Adrenal gland (tissue), 9 donors: ENCODE measurements at regions not wholly inside any gene's neighbourhood (a gene's known extent, or its start where the extent isn't known, plus 50 kb on each side); places are given as distances from the start of the nearest gene placed in this dataset.

ENCODE experiments used
- DNase-seq, 7 donors: peaks; one replicate each; pipeline ENCODE4 v3.0.0-alpha.2; 2019 to 2020
- H3K27ac ChIP-seq, 5 donors: fragments of 200-600 bp; sonication (generic) in 4 of 5; 1 replicate in 3 of 5; 2 replicates in 2 of 5; pipeline versions ENCODE4 v1.5.1 to v1.8.0; 2016 to 2020; ENCODE audit warnings: mild to moderate bottlenecking in 1 of 5
- H3K27me3 ChIP-seq: fragments of 200-600 bp; 2 replicates; pipeline ENCODE4 v1.8.0; 2021
- H3K36me3 ChIP-seq, 2 donors: fragments of 200-600 bp; replicated peaks in 1 of 2; 1 replicate in 1 of 2; 2 replicates in 1 of 2; pipeline versions ENCODE4 v1.5.1 to v1.8.0; 2018 to 2022
- H3K4me1 ChIP-seq, 2 donors: fragments of 200-600 bp; replicated peaks in 1 of 2; 1 replicate in 1 of 2; 2 replicates in 1 of 2; pipeline versions ENCODE4 v1.5.1 to v1.8.0; 2018 to 2021
- H3K4me3 ChIP-seq, 4 donors: fragments of 200-600 bp; sonication (generic) in 3 of 4; one replicate each; pipeline ENCODE4 v1.5.1; 2016 to 2018
- H3K9me3 ChIP-seq, 3 donors: fragments of 200-600 bp; sonication (generic) in 1 of 3; replicated peaks in 1 of 3; 1 replicate in 2 of 3; 2 replicates in 1 of 3; pipeline versions ENCODE4 v1.5.1 to v1.8.0; 2016 to 2021
- POLR2A ChIP-seq, 2 donors: fragments of 450-650 bp; IDR thresholded peaks; one replicate each; pipeline ENCODE4 v1.6.1; 2017; ENCODE audit warnings: antibody characterized with exemption in 2 of 2, mild to moderate bottlenecking in 2 of 2, moderate library complexity in 1 of 2
- WGBS, 4 donors: extraction: QIAGEN DNeasy Blood & Tissue Kit in 2 of 4; methylation state at CpG; one replicate each; pipeline versions ENCODE4 v1.1.5 to v1.1.7; 2013 to 2017; 5-methylcytosine and 5-hydroxymethylcytosine counted together
- intact Hi-C, 2 donors: fragments of 100-400 bp; cut with DNase I; formaldehyde crosslinking; loops; one replicate each; pipeline versions ENCODE4 v1.14.1 to v1.15.0; 2022 to 2023
- TF ChIP-seq, protein P1 (sequence below), 6 experiments: fragments of 450-650 bp in 4 of 6; fragments of 200-600 bp in 2 of 6; sonication (generic) in 1 of 6; IDR thresholded peaks; 1 replicate in 5 of 6; 2 replicates in 1 of 6; pipeline versions ENCODE4 v1.5.1 to v1.8.0; 2016 to 2021; ENCODE audit warnings: antibody characterized with exemption in 6 of 6, mild to moderate bottlenecking in 2 of 6, moderate library complexity in 1 of 6
- donor health status: healthy with polysubstance abuse.
- donor health status: Bipolar disorder and iron deficiency.
- donor health status: DM: yes; HTN: yes; CAD: no.
- donor health status: DM: no; HTN: no; CAD: no.
- donor health status: DM: no; HTN: no; CAD: no.

DNA sequence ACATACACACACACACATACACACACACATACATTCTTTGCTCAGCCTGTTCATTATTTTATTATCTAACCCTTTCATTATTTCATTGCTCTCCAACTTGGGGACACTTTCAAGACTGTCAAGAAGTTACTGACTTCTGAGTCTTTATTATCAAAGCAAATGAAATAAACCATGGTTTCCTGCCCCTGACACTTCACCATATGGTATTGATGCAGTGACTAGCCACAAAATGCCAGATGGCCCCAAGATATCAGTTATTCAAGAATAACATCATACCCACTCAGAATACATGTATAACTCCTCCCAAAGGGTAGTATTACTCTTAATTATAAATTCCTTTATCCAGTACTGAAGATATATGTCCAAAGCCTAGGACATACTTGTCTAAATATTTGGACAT is 197.3 kb downstream of the MRPL39 start:
- intact Hi-C loops, result no loop called here
- TF ChIP-seq, protein P1, sequence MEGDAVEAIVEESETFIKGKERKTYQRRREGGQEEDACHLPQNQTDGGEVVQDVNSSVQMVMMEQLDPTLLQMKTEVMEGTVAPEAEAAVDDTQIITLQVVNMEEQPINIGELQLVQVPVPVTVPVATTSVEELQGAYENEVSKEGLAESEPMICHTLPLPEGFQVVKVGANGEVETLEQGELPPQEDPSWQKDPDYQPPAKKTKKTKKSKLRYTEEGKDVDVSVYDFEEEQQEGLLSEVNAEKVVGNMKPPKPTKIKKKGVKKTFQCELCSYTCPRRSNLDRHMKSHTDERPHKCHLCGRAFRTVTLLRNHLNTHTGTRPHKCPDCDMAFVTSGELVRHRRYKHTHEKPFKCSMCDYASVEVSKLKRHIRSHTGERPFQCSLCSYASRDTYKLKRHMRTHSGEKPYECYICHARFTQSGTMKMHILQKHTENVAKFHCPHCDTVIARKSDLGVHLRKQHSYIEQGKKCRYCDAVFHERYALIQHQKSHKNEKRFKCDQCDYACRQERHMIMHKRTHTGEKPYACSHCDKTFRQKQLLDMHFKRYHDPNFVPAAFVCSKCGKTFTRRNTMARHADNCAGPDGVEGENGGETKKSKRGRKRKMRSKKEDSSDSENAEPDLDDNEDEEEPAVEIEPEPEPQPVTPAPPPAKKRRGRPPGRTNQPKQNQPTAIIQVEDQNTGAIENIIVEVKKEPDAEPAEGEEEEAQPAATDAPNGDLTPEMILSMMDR (IDR thresholded peaks at IDR 0.05), result no peak
- TF ChIP-seq POLR2A (IDR thresholded peaks at IDR 0.05), result no peak
- no peak overlapping the region for H3K27ac ChIP-seq
- no peaks in the 10 kb centered on the region for H3K27me3 ChIP-seq
- no peaks in the 10 kb centered on the region for H3K36me3 ChIP-seq
- H3K4me1 ChIP-seq, result no peaks in the 10 kb centered on the region
- no peak for DNase-seq
- no peak overlapping the region for H3K4me3 ChIP-seq
- no peaks in the 10 kb centered on the region for H3K9me3 ChIP-seq

DNA sequence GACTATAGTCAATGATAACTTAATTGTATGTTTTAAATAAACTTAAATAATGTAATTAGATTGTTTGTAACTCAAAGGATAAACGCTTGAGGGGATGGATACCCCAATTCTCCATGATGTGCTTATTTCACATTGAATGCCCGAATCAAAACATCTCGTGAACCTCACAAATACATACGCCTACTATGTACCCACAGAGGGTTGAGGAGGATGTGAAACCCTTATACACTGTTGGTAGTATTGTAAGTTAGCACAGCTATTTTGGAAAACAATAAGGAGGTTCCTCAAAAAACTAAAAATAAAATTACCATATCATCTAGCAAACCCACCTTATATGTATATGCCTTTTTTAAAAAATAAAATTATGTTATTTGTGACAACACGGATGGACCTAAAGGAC is 198.6 kb downstream of the MRPL39 start:
- intact Hi-C loops, result no loop called here
- Histone ChIP-seq H3K36me3 (no peaks in the 10 kb centered on the region), H3K27ac (no peak overlapping the region), H3K4me3 (no peak overlapping the region), H3K27me3 (no peaks in the 10 kb centered on the region), H3K4me1 (no peaks in the 10 kb centered on the region), H3K9me3 (no peaks in the 10 kb centered on the region)
- DNase-seq, result no peak
- WGBS, 4 donors, result 61 to 84% (median 70%) methylated on average over 5 of the region's 5 CpGs
- TF ChIP-seq, protein P1 (IDR thresholded peaks at IDR 0.05), result no peak
- no peak for TF ChIP-seq POLR2A (IDR thresholded peaks at IDR 0.05)

DNA sequence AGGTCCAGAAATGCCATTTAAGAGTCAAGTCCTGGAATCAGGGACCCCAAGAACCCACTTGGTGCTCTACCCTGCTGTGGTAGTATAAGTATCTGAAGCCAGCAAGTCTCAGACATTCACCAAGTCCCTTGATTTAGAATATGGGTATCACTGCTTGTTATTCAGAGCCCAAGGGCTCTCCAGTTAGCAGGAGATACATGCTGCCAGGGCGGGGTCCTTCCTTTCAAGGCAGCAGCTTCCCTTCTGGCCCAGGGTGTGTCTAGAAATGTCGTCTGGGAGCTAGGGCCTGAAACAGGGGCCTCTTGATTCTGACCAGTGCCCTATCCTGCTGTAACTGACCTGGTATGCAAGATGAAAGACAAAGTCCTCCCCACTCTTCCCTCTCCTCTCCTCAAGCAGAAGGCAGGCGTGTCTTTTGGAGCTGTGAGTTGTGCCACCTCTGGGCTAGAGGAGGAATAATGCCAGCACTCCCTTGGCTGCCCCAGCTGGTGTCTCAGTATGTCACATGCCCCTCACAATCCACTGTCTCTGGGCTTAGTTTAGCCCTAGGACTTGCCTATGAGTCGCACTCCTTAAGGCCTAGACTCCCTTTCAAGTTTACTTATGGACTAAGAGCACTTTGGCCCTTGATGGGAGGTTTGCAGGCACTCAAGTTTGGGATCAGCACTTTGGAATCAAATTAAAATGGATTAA is 200.2 kb downstream of the MRPL39 start:
- Histone ChIP-seq H3K36me3 (no peaks in the 10 kb centered on the region), H3K4me3 (no peak overlapping the region), H3K9me3 (no peaks in the 10 kb centered on the region), H3K4me1 (no peaks in the 10 kb centered on the region), H3K27ac (no peak overlapping the region), H3K27me3 (no peaks in the 10 kb centered on the region)
- TF ChIP-seq, protein P1 (IDR thresholded peaks at IDR 0.05), result no peak
- TF ChIP-seq POLR2A (IDR thresholded peaks at IDR 0.05), result no peak
- WGBS, 4 donors, result 77 to 92% (median 83%) methylated on average over 3 to 4 of the region's 4 CpGs
- no peak for DNase-seq
- intact Hi-C loops, result no loop called here

DNA sequence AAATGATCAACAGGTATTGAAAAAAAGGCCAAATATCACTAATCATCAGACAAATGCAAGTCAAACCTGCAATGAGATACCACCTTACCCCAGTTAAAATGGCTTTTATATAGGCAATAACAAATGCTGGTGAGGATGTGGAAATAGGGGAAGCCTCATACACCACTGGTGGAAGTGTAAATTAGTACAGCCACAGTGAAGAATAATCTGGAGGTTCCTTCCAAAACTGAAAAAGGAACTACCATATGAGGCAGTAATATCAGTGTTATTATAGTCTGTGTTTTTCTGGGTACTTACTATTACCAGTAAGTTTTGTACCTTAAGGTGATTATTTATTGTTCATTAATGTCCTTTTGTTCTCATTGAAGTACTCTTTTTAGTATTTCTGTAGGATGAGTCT is 201.3 kb downstream of the MRPL39 start:
- Histone ChIP-seq H3K36me3 (no peaks in the 10 kb centered on the region), H3K27ac (no peak overlapping the region), H3K9me3 (no peaks in the 10 kb centered on the region), H3K27me3 (no peaks in the 10 kb centered on the region), H3K4me3 (no peak overlapping the region), H3K4me1 (no peaks in the 10 kb centered on the region)
- intact Hi-C loops, result no loop called here
- no peak for DNase-seq
- TF ChIP-seq POLR2A (IDR thresholded peaks at IDR 0.05), result no peak
- TF ChIP-seq, protein P1 (IDR thresholded peaks at IDR 0.05), result no peak
